ENCODE measurements at regions not wholly inside any gene's neighbourhood (a gene's known extent, or its start where the extent isn't known, plus 50 kb on each side); places are given as distances from the start of the nearest gene placed in this dataset.
"Not testable (repeated sequence)": the region's sequence is repeated elsewhere in the genome, so short reads cannot be mapped to it uniquely, and the experiment has no call there.

DNA sequence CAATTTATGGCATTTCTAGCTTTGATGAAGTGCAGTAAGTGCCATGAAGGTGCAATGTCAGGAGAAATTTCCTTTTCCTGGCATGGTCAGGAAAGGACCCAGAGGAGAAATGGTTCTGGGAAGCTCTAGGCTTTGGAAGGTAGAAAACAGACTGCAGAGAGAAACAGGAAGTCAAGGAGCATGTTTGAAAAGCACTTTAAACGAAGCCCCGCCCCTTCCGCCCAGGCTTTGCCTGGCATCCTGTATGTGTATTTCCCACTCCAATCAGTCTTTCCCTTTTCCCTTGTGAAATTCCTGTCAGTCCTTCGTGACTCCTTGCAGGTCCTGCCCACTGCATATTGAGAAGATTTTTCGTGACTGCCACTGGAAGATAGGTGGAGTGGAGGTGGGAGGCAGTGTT lies 320.9 kb upstream of the SASH1 start:
- no peaks in the 10 kb centered on the region for H3K36me3 ChIP-seq (ENCODE audit: insufficient read depth, low read length)
- H3K4me3 ChIP-seq (ENCODE audit: low read length): no peak overlapping the region
- no peaks in the 10 kb centered on the region for H3K9me3 ChIP-seq (replicated peaks; ENCODE audit: low read length)
- H3K9ac ChIP-seq (ENCODE audit: low read depth, low read length): no peak overlapping the region
- no peak overlapping the region for H3K4me2 ChIP-seq (ENCODE audit: low read length)
- no peaks in the 10 kb centered on the region for H3K4me1 ChIP-seq (ENCODE audit: control insufficient read depth, insufficient read depth, low read length)
- no peaks in the 10 kb centered on the region for H3K27me3 ChIP-seq (ENCODE audit: control insufficient read depth, insufficient read depth, low read length)

DNA sequence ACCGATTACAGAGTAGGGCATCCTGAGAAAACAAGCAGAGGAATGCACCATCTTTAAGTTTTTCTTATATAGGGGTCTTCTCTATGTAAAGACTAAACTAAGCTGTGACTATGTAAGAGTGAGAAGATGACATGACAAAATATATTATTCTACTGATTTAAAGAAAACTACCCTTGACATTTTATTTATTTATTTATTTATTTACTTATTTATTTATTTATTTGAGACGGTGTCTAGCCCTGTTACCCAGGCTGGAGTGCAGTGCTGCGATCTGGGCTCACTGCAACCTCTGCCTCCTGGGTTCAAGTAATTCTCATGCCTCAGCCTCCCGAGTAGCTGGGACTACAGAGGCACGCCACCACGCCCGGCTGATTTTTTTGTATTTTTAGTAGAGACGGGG lies 320.4 kb upstream of the SASH1 start:
- not testable (repeated sequence) for H3K27me3 ChIP-seq (ENCODE audit: control insufficient read depth, insufficient read depth, low read length); H3K9ac ChIP-seq (ENCODE audit: low read depth, low read length); H3K9me3 ChIP-seq (replicated peaks; ENCODE audit: low read length); H3K4me3 ChIP-seq (ENCODE audit: low read length); H3K36me3 ChIP-seq (ENCODE audit: insufficient read depth, low read length); H3K4me1 ChIP-seq (ENCODE audit: control insufficient read depth, insufficient read depth, low read length); H3K4me2 ChIP-seq (ENCODE audit: low read length)

DNA sequence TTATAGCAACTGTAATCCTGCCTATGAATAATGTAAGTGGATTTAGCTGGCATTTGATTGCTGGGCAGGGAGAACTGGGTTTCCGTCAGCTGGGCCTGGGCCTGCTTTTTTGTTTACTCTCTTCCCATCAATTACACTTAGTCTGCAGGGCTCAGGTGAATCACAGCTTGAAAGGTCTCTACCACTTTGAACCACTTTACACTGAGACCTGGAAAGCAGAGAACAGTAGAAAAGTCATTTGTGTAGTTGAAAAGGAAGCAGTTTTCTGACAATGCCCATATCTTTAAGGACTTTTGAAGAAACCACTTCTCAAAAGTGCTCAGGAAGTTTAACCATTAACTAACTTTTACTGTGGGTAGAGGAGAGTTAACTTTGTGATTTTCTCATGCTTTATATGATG lies 315.4 kb upstream of the SASH1 start:
- no peak overlapping the region for H3K9ac ChIP-seq (ENCODE audit: low read depth, low read length)
- no peaks in the 10 kb centered on the region for H3K9me3 ChIP-seq (replicated peaks; ENCODE audit: low read length)
- no peaks in the 10 kb centered on the region for H3K4me1 ChIP-seq (ENCODE audit: control insufficient read depth, insufficient read depth, low read length)
- no peaks in the 10 kb centered on the region for H3K36me3 ChIP-seq (ENCODE audit: insufficient read depth, low read length)
- H3K4me3 ChIP-seq (ENCODE audit: low read length): no peak overlapping the region
- H3K27me3 ChIP-seq (ENCODE audit: control insufficient read depth, insufficient read depth, low read length): no peaks in the 10 kb centered on the region
- no peak overlapping the region for H3K4me2 ChIP-seq (ENCODE audit: low read length)

DNA sequence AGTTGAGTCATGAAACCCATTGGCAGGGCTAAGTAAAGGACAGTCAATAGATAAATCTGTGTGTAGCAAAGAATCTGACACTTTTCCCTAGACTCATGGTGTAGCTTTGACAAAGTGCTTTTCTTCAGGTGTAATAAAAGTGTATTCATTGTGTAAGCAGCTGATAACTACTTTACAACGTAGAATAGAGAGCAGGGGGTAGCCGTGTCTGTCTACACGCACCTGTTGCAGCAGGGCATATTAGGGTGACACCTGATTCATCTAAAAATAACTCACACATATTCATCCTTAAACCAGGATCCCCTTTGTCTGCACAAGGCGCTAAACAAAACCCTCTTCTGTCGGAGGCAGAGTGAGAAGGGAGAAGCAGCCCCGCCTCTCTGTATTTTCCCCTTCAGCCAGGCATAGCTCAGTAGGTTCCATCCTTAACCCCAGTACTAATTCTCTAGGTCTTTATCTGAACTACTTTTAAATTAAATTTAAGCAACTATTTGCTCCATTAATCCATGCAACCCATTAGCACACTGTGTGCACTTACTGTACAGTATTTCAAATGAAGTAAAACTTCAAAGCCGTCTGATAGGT lies 306.7 kb upstream of the SASH1 start:
- Histone ChIP-seq H3K4me3 (ENCODE audit: low read length) (no peak overlapping the region), H3K4me2 (ENCODE audit: low read length) (no peak overlapping the region), H3K36me3 (ENCODE audit: insufficient read depth, low read length) (no peaks in the 10 kb centered on the region), H3K27me3 (ENCODE audit: control insufficient read depth, insufficient read depth, low read length) (no peaks in the 10 kb centered on the region), H3K9ac (ENCODE audit: low read depth, low read length) (no peak overlapping the region), H3K9me3 (replicated peaks; ENCODE audit: low read length) (no peaks in the 10 kb centered on the region), H3K4me1 (ENCODE audit: control insufficient read depth, insufficient read depth, low read length) (peaks cover 9% of the 10 kb centered on the region)

DNA sequence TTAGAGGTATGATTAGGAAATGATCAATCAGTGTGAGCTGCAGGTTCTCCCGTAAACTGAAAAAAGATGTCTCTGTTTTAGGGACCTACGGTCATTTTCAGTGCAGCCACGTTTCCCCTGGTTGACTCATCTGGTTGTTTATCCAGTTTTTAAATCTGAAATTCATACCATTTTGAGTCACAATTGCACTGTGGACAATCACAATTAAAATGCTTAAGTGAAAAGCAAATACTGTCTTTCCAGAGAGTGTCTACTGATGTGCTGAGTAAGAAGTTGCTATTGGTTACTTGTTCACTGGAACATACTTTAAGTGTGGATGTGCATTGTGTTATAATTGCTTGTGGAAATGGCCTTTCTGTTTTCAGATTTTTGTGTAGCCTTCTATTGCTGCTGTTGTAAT lies 305.1 kb upstream of the SASH1 start:
- Histone ChIP-seq H3K4me1 (ENCODE audit: control insufficient read depth, insufficient read depth, low read length) (peaks cover 9% of the 10 kb centered on the region), H3K9me3 (replicated peaks; ENCODE audit: low read length) (no peaks in the 10 kb centered on the region), H3K4me3 (ENCODE audit: low read length) (no peak overlapping the region), H3K9ac (ENCODE audit: low read depth, low read length) (no peak overlapping the region), H3K4me2 (ENCODE audit: low read length) (peak overlapping the region; percentile 11), H3K27me3 (ENCODE audit: control insufficient read depth, insufficient read depth, low read length) (no peaks in the 10 kb centered on the region), H3K36me3 (ENCODE audit: insufficient read depth, low read length) (no peaks in the 10 kb centered on the region)

DNA sequence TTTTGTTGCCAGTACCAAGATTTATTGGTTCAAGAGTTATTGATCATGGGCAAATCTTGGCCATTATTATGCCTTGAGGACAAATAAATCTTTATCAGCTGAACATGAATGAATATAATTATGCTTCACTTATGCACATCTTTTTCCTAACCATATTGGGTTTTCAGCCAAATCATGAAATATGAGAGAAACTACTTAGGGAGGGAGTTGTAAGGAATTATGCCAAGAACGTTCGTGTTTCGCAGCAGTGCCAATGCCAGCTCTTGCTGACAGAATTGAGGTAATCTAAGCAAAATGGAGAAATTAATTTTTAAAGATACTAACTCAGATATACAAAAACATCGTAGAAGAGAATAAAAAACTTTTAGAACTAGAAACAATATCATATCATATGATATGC lies 301.1 kb upstream of the SASH1 start:
- Histone ChIP-seq H3K4me1 (ENCODE audit: control insufficient read depth, insufficient read depth, low read length) (peaks cover 31% of the 10 kb centered on the region), H3K27me3 (ENCODE audit: control insufficient read depth, insufficient read depth, low read length) (no peaks in the 10 kb centered on the region), H3K4me3 (ENCODE audit: low read length) (no peak overlapping the region), H3K9me3 (replicated peaks; ENCODE audit: low read length) (no peaks in the 10 kb centered on the region), H3K4me2 (ENCODE audit: low read length) (no peak overlapping the region), H3K36me3 (ENCODE audit: insufficient read depth, low read length) (no peaks in the 10 kb centered on the region), H3K9ac (ENCODE audit: low read depth, low read length) (no peak overlapping the region)

DNA sequence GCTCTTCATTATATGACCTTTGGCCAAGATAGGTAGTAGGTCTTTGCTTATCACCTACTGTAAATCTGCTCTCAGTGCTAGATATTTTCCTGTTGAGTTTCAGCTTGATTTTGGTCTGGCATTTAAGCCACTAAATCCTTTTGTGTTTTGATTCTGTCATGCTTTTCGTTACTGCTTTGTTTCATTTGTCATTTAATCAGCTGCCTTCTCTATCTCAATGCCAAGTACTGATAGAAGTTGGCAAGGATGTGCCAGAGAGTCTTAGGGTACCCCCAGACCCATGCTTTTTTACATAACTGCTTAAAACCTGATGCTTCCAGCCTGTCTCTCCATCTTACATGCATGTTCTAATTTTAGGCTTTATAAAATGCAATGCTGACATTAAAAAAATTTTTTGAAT lies 300.1 kb upstream of the SASH1 start:
- Histone ChIP-seq H3K4me1 (ENCODE audit: control insufficient read depth, insufficient read depth, low read length) (peaks cover 27% of the 10 kb centered on the region), H3K27me3 (ENCODE audit: control insufficient read depth, insufficient read depth, low read length) (no peaks in the 10 kb centered on the region), H3K36me3 (ENCODE audit: insufficient read depth, low read length) (no peaks in the 10 kb centered on the region), H3K4me3 (ENCODE audit: low read length) (no peak overlapping the region), H3K9me3 (replicated peaks; ENCODE audit: low read length) (no peaks in the 10 kb centered on the region), H3K9ac (ENCODE audit: low read depth, low read length) (no peak overlapping the region), H3K4me2 (ENCODE audit: low read length) (no peak overlapping the region)

DNA sequence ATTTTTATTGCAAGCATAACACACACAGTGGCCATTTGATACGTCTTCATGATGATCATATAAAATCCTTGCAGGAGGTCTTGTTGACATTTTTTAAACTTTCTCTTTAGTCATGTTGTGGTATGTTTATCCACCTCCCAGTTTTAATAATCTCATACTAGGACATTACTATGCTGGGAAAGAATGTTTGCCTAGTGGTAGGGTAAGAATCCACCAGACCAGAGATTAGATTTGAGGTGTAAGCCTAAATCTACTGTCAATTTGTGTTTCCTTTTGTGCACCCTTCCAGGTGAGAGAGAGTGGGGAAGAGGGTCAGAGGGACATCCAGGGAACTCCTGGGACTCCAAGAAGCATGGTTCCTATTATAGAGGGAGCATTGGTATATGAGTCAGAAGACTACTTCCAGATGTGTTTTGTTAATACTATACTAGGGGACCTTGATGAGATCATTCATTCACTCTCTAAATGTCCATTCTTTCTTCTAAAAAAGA lies 298.3 kb upstream of the SASH1 start:
- Histone ChIP-seq H3K36me3 (ENCODE audit: insufficient read depth, low read length) (no peaks in the 10 kb centered on the region), H3K4me1 (ENCODE audit: control insufficient read depth, insufficient read depth, low read length) (peaks cover 22% of the 10 kb centered on the region), H3K4me3 (ENCODE audit: low read length) (no peak overlapping the region), H3K9ac (ENCODE audit: low read depth, low read length) (no peak overlapping the region), H3K4me2 (ENCODE audit: low read length) (peak overlapping the region; percentile 77), H3K27me3 (ENCODE audit: control insufficient read depth, insufficient read depth, low read length) (no peaks in the 10 kb centered on the region), H3K9me3 (replicated peaks; ENCODE audit: low read length) (no peaks in the 10 kb centered on the region)

DNA sequence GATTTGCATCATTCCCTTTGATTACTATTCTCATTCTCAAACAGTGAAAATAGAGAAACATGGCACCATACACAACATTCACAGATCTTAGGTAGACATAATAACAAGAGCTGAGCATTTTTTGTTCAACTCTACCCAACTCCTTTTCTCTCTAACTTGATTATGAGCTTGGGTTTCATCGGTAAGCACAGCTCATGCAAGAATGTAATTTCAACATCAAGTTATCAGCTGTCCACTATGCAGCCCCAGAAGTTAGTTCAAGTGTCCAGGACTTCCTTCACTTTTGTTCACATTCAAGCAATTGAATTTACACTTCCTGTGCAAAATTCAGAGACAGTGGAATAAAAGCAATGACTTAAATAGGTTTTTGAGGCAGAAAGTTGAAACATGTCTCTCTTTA lies 297.7 kb upstream of the SASH1 start:
- Histone ChIP-seq H3K27me3 (ENCODE audit: control insufficient read depth, insufficient read depth, low read length) (no peaks in the 10 kb centered on the region), H3K9ac (ENCODE audit: low read depth, low read length) (no peak overlapping the region), H3K4me3 (ENCODE audit: low read length) (no peak overlapping the region), H3K9me3 (replicated peaks; ENCODE audit: low read length) (no peaks in the 10 kb centered on the region), H3K4me1 (ENCODE audit: control insufficient read depth, insufficient read depth, low read length) (peaks cover 22% of the 10 kb centered on the region), H3K4me2 (ENCODE audit: low read length) (peak overlapping the region; percentile 77), H3K36me3 (ENCODE audit: insufficient read depth, low read length) (no peaks in the 10 kb centered on the region)

DNA sequence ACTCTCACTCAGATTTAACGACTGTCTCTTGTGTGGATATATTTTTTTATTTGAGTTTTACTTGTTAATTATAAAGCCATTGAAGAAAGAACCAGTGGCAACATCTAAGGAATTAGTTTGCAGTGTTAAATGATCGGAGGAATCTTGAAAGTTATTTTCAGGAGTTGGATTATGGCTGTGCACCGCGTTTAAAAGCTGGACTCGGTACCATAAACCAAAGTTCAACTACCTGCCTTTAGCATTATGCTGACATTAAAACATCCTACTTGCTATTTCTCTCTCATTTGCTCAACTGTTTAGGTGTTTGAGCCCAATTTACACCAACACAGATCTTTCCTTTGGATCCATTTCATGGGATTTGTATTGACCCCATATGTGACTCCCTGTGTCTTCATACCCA lies 289.4 kb upstream of the SASH1 start:
- no peaks in the 10 kb centered on the region for H3K4me1 ChIP-seq (ENCODE audit: control insufficient read depth, insufficient read depth, low read length)
- H3K27me3 ChIP-seq (ENCODE audit: control insufficient read depth, insufficient read depth, low read length): no peaks in the 10 kb centered on the region
- H3K9ac ChIP-seq (ENCODE audit: low read depth, low read length): no peak overlapping the region
- no peaks in the 10 kb centered on the region for H3K36me3 ChIP-seq (ENCODE audit: insufficient read depth, low read length)
- no peaks in the 10 kb centered on the region for H3K9me3 ChIP-seq (replicated peaks; ENCODE audit: low read length)
- no peak overlapping the region for H3K4me2 ChIP-seq (ENCODE audit: low read length)
- no peak overlapping the region for H3K4me3 ChIP-seq (ENCODE audit: low read length)

DNA sequence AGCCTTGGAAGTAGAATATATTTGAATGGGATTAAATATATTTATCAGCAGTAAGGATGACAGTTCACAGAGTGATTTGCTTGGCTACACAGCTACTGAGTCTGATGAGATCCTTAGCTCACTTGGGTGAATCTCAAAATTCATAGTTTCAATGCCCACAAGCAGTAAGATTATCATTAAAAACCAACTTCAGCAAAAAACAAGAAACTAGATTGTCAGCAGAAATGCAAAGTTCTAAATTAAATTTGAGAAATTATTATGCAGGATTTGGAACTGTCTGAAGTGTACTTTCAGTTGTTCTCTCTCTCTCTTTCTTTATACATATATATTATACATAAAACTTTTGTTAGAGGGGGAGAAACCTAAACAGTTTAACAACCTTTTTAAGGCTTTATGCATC lies 288.8 kb upstream of the SASH1 start:
- H3K9me3 ChIP-seq (replicated peaks; ENCODE audit: low read length): no peaks in the 10 kb centered on the region
- no peaks in the 10 kb centered on the region for H3K36me3 ChIP-seq (ENCODE audit: insufficient read depth, low read length)
- H3K4me1 ChIP-seq (ENCODE audit: control insufficient read depth, insufficient read depth, low read length): no peaks in the 10 kb centered on the region
- H3K9ac ChIP-seq (ENCODE audit: low read depth, low read length): no peak overlapping the region
- no peak overlapping the region for H3K4me2 ChIP-seq (ENCODE audit: low read length)
- no peaks in the 10 kb centered on the region for H3K27me3 ChIP-seq (ENCODE audit: control insufficient read depth, insufficient read depth, low read length)
- no peak overlapping the region for H3K4me3 ChIP-seq (ENCODE audit: low read length)

DNA sequence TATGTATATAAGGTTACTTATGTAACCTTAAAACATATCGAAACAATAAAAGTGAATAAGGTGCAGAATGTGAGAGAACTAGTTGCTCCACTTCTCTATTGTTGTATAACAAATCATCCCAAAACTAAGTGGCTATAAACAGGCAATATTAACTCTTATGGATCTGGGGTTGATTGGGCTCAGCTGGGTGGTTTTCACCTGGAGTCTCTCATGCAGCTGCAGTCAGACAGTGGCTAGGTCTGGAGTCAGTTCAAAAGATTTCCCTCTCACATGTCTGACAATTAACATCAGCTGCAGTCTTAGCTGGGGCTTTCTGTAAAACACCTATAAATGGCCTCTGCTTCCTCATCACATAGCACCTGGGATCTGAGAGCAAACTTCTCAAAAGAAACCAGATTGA lies 288.4 kb upstream of the SASH1 start:
- H3K9me3 ChIP-seq (replicated peaks; ENCODE audit: low read length): no peaks in the 10 kb centered on the region
- no peak overlapping the region for H3K4me3 ChIP-seq (ENCODE audit: low read length)
- H3K4me1 ChIP-seq (ENCODE audit: control insufficient read depth, insufficient read depth, low read length): no peaks in the 10 kb centered on the region
- no peak overlapping the region for H3K9ac ChIP-seq (ENCODE audit: low read depth, low read length)
- H3K27me3 ChIP-seq (ENCODE audit: control insufficient read depth, insufficient read depth, low read length): no peaks in the 10 kb centered on the region
- H3K36me3 ChIP-seq (ENCODE audit: insufficient read depth, low read length): no peaks in the 10 kb centered on the region
- no peak overlapping the region for H3K4me2 ChIP-seq (ENCODE audit: low read length)
